ENCODE measurements at regions not wholly inside any gene's neighbourhood (a gene's known extent, or its start where the extent isn't known, plus 50 kb on each side); places are given as distances from the start of the nearest gene placed in this dataset.

GRCh38 chr16:87127766-87128147, 189.4 kb downstream of the C16orf95 start:
- no peak for TF ChIP-seq CTCF (IDR thresholded peaks at IDR 0.05; ENCODE audit: poor library complexity)
- TF ChIP-seq EZH2 (IDR thresholded peaks at IDR 0.05; ENCODE audit: borderline replicate concordance), result no peak
- no peak for TF ChIP-seq EZH2phosphoT487 (IDR thresholded peaks at IDR 0.05; ENCODE audit: low read depth, severe bottlenecking, unreplicated experiment)

All from hepatocyte (in vitro differentiated cells).